Skeletal muscle satellite cell (primary cell): ENCODE measurements at regions not wholly inside any gene's neighbourhood (a gene's known extent, or its start where the extent isn't known, plus 50 kb on each side); places are given as distances from the start of the nearest gene placed in this dataset.

Experiments
- H3K27me3 ChIP-seq: 2 replicates; pipeline ENCODE4 v1.7.0; 2013; ENCODE audit warnings: low read length; ENCODE audit not compliant: control insufficient read depth, insufficient read depth
- H3K36me3 ChIP-seq: 2 replicates; pipeline ENCODE4 v1.7.0; 2013; ENCODE audit warnings: mild to moderate bottlenecking, control low read depth, low read length; ENCODE audit not compliant: insufficient read depth
- H3K4me1 ChIP-seq: 2 replicates; pipeline ENCODE4 v1.7.0; 2013; ENCODE audit warnings: low read length; ENCODE audit not compliant: control insufficient read depth, insufficient read depth
- H3K4me2 ChIP-seq: 2 replicates; pipeline ENCODE4 v1.7.0; 2013; ENCODE audit warnings: mild to moderate bottlenecking, low read length
- H3K4me3 ChIP-seq: 2 replicates; pipeline ENCODE4 v1.7.0; 2013; ENCODE audit warnings: low read length
- H3K9ac ChIP-seq: 2 replicates; pipeline ENCODE4 v1.7.0; 2013; ENCODE audit warnings: mild to moderate bottlenecking, low read depth, low read length, moderate library complexity
- H3K9me3 ChIP-seq: replicated peaks from 2 replicates; pipeline ENCODE4 v1.7.0; 2013; ENCODE audit warnings: mild to moderate bottlenecking, control low read depth, low read length

DNA sequence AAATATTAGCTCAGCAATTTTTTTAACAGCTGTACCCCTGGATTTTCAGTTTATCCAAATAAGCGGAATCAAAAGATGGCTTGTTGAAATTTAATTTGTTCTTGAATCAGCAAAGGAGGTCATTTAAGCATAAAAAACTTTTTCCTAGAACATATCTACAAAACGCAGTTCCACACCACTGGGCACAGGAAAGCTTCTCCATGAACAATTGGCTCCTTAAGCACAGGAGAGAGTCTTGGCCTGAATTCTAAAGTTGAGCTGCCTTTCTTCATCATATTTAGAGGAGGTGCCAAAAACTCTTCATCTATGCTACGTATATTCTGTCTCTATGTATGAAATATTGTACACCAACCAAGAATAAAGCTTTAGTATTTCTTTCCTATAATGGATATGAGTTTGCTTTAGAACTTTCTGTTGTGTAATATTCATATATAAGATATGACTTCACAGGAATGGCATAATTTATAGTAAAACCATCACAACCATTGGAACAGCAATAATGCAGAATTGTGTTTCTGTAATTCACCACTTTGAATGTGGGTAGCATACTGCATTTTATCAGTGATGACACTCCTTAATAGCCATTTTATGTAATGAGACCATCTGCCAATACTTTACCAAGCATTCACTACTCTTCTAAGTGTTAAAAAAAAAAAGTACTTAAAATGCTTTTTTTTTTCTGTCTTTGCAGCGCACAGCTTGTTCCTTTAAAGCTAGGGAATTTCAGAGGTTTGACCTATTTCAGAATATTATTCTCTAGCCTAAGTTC is 263.7 kb downstream of the SLITRK6 start:
- Histone ChIP-seq H3K4me3 (no peak overlapping the region), H3K36me3 (no peaks in the 10 kb centered on the region), H3K4me1 (no peaks in the 10 kb centered on the region), H3K27me3 (no peaks in the 10 kb centered on the region), H3K4me2 (no peak overlapping the region), H3K9ac (no peak overlapping the region), H3K9me3 (no peaks in the 10 kb centered on the region)

DNA sequence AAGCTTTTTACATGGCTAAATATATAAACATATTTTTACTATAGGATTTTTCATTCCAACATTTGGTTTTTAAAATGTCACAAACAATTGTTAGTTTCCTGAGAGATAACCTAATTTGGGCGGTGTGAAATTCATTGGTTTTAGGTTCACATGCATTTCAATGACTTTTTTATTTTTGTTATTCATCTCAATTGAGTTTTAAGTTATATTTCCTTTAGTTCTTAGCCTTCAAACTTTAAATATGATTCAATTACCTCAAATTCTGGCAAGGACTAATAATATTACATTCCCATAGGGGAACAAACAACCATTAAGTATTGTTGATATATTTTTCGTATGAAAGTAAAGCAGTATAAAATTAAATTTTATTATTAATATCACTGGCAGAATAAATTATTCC is 265.3 kb downstream of the SLITRK6 start:
- no peak overlapping the region for H3K4me2 ChIP-seq
- no peaks in the 10 kb centered on the region for H3K9me3 ChIP-seq
- no peak overlapping the region for H3K9ac ChIP-seq
- H3K4me1 ChIP-seq = no peaks in the 10 kb centered on the region
- H3K27me3 ChIP-seq = no peaks in the 10 kb centered on the region
- no peaks in the 10 kb centered on the region for H3K36me3 ChIP-seq
- no peak overlapping the region for H3K4me3 ChIP-seq

DNA sequence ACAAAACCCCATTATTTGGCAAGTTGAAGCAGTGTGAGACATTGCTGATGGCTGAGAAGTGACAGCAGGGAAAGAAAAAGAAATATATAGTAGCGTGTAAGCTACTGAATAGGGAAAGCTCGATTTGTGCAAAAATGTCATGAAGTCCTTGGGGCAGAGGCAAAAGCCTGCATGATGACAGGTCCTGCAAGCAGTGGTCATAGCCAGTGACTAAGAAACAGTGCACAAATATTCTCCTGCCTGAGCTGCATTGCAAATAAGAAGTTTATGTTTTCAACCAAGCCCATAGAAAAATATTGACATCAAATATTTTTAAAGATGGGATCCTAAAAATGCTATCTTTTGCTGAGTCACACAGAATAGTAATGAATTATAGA is 270.0 kb downstream of the SLITRK6 start:
- no peaks in the 10 kb centered on the region for H3K27me3 ChIP-seq
- H3K9ac ChIP-seq = no peak overlapping the region
- H3K9me3 ChIP-seq = peaks cover 2% of the 10 kb centered on the region
- no peaks in the 10 kb centered on the region for H3K36me3 ChIP-seq
- H3K4me2 ChIP-seq = no peak overlapping the region
- no peaks in the 10 kb centered on the region for H3K4me1 ChIP-seq
- H3K4me3 ChIP-seq = no peak overlapping the region

DNA sequence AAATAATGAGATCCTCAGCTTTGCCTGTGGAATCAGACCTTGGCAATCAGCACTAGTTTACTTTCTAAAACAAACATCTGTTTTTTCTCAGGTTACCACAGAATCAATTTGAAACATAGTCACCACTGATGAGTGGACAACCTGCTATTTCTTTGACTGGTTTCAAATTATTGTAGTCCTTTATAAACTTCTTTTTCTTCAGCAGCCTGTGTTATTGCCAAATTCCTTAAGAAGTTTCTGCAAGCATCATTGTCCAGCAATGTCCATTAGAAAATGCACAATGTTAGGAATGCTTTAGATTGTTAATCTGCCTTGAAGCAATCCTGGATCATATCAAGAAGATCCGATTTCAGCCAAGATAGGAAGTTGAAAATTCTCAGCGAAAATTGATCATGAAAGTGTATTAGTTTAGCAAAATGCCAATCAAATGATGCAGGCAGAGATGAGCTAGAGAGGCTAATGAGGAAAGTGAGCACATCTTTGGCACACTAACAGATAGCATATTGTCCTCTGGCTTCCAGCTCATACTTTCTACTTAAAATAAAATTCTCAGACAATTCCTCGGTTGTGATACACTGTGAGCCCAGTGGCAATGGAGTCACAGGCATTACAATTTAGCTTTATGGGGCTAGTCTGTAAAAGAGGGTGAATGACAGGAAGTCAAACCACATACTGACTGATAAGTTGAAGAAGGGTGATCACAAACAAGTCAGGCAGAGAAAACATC is 270.6 kb downstream of the SLITRK6 start:
- no peaks in the 10 kb centered on the region for H3K36me3 ChIP-seq
- no peaks in the 10 kb centered on the region for H3K4me1 ChIP-seq
- H3K27me3 ChIP-seq = no peaks in the 10 kb centered on the region
- H3K4me2 ChIP-seq = no peak overlapping the region
- no peak overlapping the region for H3K4me3 ChIP-seq
- peaks cover 2% of the 10 kb centered on the region for H3K9me3 ChIP-seq
- no peak overlapping the region for H3K9ac ChIP-seq

DNA sequence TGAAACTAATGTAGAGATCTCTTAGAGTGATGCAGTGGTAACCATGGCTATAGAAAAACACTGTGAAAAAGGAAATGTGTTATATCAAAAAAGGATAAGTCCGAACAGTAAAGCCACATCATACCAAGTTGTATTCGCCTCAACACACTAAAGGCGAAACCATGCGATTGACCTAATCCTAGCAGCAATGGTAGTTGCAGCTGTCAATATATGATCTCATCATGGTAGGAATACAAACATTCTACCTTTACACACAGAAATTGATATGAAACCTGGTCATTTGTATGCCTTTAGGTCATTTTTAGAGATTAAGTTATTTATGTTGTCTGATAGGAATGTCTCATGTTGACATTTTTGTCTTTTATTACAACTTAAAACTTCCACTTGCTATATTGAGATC is 271.9 kb downstream of the SLITRK6 start:
- Histone ChIP-seq H3K27me3 (no peaks in the 10 kb centered on the region), H3K9me3 (peaks cover 2% of the 10 kb centered on the region), H3K4me1 (no peaks in the 10 kb centered on the region), H3K4me2 (no peak overlapping the region), H3K9ac (no peak overlapping the region), H3K36me3 (no peaks in the 10 kb centered on the region), H3K4me3 (no peak overlapping the region)

DNA sequence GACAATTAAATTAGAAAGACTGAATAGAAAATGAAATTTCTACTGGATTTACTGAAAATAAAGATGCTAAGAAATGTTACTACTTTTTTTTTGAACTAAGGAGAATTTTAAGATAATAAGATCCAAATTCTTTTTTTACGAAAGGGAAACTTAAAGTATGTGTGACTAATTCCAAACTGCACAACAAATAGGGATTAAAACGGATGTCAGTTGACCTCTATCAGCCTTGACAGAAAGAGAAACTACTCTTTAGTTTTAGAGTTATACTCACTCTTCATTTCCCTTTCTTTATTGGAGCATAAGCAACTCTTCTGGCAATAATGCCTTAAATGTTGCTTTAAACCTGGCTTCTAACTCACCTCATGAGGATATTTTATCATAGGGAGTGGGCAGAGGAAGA is 273.8 kb downstream of the SLITRK6 start:
- H3K9me3 ChIP-seq = peaks cover 2% of the 10 kb centered on the region
- H3K36me3 ChIP-seq = no peaks in the 10 kb centered on the region
- no peak overlapping the region for H3K9ac ChIP-seq
- H3K4me3 ChIP-seq = no peak overlapping the region
- H3K4me1 ChIP-seq = no peaks in the 10 kb centered on the region
- no peaks in the 10 kb centered on the region for H3K27me3 ChIP-seq
- H3K4me2 ChIP-seq = no peak overlapping the region

DNA sequence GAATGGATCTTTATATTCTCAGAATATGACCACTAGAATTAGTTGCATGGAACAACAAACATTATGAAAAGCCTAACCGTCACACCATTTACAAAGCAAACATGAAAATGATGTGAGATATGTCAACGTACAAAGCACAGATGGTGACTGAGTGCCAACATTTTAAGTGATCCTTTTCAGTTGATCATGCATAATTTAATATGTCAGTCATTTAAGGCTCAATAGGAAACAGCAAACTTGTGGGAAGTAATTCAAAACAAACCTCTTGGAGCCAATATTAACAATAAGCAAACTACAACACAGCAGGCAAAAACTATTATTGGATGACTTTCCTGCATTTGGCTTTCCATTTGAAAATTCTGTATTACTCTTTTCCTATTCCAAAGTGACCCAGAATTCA is 277.6 kb downstream of the SLITRK6 start:
- Histone ChIP-seq H3K4me2 (no peak overlapping the region), H3K36me3 (no peaks in the 10 kb centered on the region), H3K27me3 (no peaks in the 10 kb centered on the region), H3K4me1 (no peaks in the 10 kb centered on the region), H3K4me3 (no peak overlapping the region), H3K9ac (no peak overlapping the region), H3K9me3 (peaks cover 2% of the 10 kb centered on the region)

DNA sequence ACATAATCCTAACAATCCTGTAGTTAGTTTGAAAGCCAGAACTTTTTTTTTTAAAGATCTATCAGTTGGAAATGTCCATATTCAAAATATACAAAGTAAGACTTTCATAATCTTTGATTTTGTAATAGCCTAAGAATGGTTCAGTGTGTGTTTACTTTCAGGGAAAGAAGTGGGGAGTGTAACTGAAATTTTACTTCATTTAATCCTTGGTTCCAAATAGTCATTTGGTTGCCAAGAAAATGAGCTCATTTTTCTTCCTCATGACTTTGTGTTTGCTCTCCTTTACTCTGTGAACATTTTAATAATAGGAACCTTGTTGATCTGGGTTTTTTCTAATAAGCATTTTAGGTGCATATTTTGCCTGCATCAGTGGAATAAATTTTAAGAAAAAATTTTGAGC is 278.8 kb downstream of the SLITRK6 start:
- Histone ChIP-seq H3K9me3 (peaks cover 2% of the 10 kb centered on the region), H3K9ac (no peak overlapping the region), H3K36me3 (no peaks in the 10 kb centered on the region), H3K4me2 (no peak overlapping the region), H3K27me3 (no peaks in the 10 kb centered on the region), H3K4me1 (no peaks in the 10 kb centered on the region), H3K4me3 (no peak overlapping the region)

DNA sequence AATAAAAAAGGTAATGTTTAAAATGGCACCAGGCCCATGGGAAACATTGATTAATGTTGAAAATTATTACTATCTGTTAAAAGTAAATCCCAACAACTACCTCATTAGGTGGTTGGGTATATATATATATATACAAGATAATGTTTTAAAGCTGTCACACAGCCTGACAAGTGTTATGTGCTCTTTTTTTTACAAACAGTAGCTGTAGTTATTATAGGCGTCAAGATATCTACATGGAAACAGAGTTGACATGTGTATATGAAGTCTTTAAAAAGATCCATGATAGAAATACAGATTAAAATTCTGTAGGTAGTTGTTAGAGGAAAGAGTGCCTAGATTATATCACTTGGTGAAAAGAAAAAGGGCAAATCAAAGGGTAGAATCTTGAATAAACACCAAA is 279.9 kb downstream of the SLITRK6 start:
- Histone ChIP-seq H3K4me3 (no peak overlapping the region), H3K9me3 (no peaks in the 10 kb centered on the region), H3K36me3 (no peaks in the 10 kb centered on the region), H3K4me1 (no peaks in the 10 kb centered on the region), H3K27me3 (no peaks in the 10 kb centered on the region), H3K4me2 (no peak overlapping the region), H3K9ac (no peak overlapping the region)

DNA sequence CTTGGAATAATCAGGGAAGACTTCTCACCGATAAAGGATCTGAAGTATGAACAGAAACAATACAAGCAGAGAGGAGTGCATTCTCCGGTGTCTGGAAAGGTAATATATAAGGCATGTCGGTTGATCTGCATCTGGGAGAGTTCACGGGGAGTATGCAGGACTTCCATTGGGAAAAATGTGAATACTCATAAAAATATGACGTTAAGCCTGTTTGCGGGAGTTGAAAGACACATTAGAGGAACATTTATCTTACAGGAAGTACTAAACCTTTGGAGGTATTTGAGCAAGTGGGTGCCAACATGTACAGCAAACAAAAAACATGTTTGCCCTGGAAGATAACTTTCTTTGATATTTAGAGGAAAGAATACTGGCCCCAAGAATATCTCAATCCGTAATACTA is 286.8 kb downstream of the SLITRK6 start:
- no peak overlapping the region for H3K4me3 ChIP-seq
- peaks cover 7% of the 10 kb centered on the region for H3K9me3 ChIP-seq
- no peaks in the 10 kb centered on the region for H3K27me3 ChIP-seq
- H3K4me1 ChIP-seq = no peaks in the 10 kb centered on the region
- no peak overlapping the region for H3K9ac ChIP-seq
- H3K36me3 ChIP-seq = no peaks in the 10 kb centered on the region
- no peak overlapping the region for H3K4me2 ChIP-seq

DNA sequence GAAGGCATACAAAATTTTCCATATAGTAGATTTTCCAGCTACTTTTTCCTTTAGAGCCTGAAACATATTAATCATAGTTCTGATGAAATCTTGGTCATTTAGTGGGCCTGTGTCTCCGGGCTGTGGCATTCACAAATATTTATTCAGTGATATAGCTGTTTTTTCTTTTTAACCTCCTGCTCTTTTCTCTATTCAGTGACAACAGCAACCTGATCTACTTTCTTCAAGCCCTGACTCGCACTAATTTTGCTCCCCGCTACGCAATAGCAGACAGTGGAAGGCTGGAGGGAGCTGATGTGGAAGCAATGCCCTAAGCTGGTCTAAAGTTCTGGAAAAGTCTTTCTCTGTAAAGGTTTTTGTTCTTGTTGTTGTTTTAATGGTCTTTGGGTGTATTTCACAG is 289.7 kb downstream of the SLITRK6 start:
- H3K27me3 ChIP-seq = no peaks in the 10 kb centered on the region
- H3K9me3 ChIP-seq = peaks cover 11% of the 10 kb centered on the region
- no peak overlapping the region for H3K9ac ChIP-seq
- H3K4me1 ChIP-seq = no peaks in the 10 kb centered on the region
- no peak overlapping the region for H3K4me2 ChIP-seq
- no peaks in the 10 kb centered on the region for H3K36me3 ChIP-seq
- H3K4me3 ChIP-seq = no peak overlapping the region
